A549 (cell line): ENCODE measurements at regions not wholly inside any gene's neighbourhood (a gene's known extent, or its start where the extent isn't known, plus 50 kb on each side); places are given as distances from the start of the nearest gene placed in this dataset.

ENCODE experiments used
- ATAC-seq, 2 experiments: fragments of 200-7000 bp in 1 of 2; fragments of >200 bp in 1 of 2; cut with Nextera tagmentation in 1 of 2; cut with Tn5 transposase in 1 of 2; 3 replicates each; pipeline versions ENCODE4 v1.8.0 to v1.9.1; 2018 to 2020; ENCODE audit warnings: mild to moderate bottlenecking in 1 of 2, moderate library complexity in 1 of 2
- CTCF ChIA-PET: fragments of 300-600 bp; sonication (Branson Sonifier 250); formaldehyde crosslinking; extraction: SDS; loops from one replicate; lab custom pipeline; 2021; ENCODE audit warnings: antibody characterized with exemption, inconsistent platforms; lab: Yijun Ruan, JAX
- POLR2A ChIA-PET: fragments of 350-600 bp; formaldehyde crosslinking; extraction: SDS; loops from one replicate; lab custom pipeline; 2021; ENCODE audit warnings: antibody characterized with exemption, inconsistent platforms; lab: Yijun Ruan, JAX
- DNase-seq, 2 experiments: peaks; one replicate each; pipeline versions ENCODE4 v3.0.0 to v3.0.0-alpha.2; 2011 to 2016; ENCODE audit warnings: low read depth in 1 of 2, low spot score in 1 of 2
- FAIRE-seq: peaks from 2 replicates; lab custom pipeline; 2011; peaks lifted over from hg19 to GRCh38; lab: Jason Lieb, UNC
- H3K27ac ChIP-seq, 2 experiments: fragments of >200 bp; sonication (Bioruptor Twin); formaldehyde crosslinking; 3 replicates each; pipeline ENCODE4 v1.5.1; 2016 to 2017
- H3K4me1 ChIP-seq: fragments of >200 bp; sonication (Bioruptor Twin); formaldehyde crosslinking; 3 replicates; pipeline ENCODE4 v1.6.1; 2016
- H3K4me2 ChIP-seq: fragments of >200 bp; sonication (Bioruptor Twin); formaldehyde crosslinking; 3 replicates; pipeline ENCODE4 v1.6.1; 2016
- H3K4me3 ChIP-seq: fragments of >200 bp; sonication (Bioruptor Twin); formaldehyde crosslinking; 3 replicates; pipeline ENCODE4 v1.5.1; 2016
- H3K9me3 ChIP-seq: fragments of >200 bp; sonication (Bioruptor Twin); formaldehyde crosslinking; 3 replicates; pipeline ENCODE4 v1.6.1; 2016
- BHLHE40 ChIP-seq: IDR thresholded peaks from 2 replicates; pipeline ENCODE4 v1.6.1; 2012; ENCODE audit warnings: low read depth, low read length, inconsistent platforms
- CBX2 ChIP-seq: fragments of 200-600 bp; sonication (generic); IDR thresholded peaks from 2 replicates; pipeline ENCODE4 v1.6.1; 2016; ENCODE audit warnings: low read depth, mild to moderate bottlenecking, borderline replicate concordance
- CEBPB ChIP-seq, 2 experiments: fragments of >200 bp in 1 of 2; sonication (Bioruptor Twin) in 1 of 2; formaldehyde crosslinking in 1 of 2; IDR thresholded peaks; 2 replicates each; pipeline ENCODE4 v1.6.1; 2012 to 2016
- CHD2 ChIP-seq: fragments of 150-350 bp; IDR thresholded peaks from 2 replicates; pipeline ENCODE4 v1.6.1; 2014; ENCODE audit warnings: low read length; ENCODE audit not compliant: partially characterized antibody
- EHF ChIP-seq: fragments of 250-450 bp; sonication (Bioruptor Pico); IDR thresholded peaks from 2 replicates; pipeline ENCODE4 v1.5.0; 2020; ENCODE audit warnings: mild to moderate bottlenecking
- EP300 ChIP-seq, 2 experiments: fragments of >200 bp; sonication (Bioruptor Twin); formaldehyde crosslinking; IDR thresholded peaks; 2 replicates in 1 of 2; 3 replicates in 1 of 2; pipeline ENCODE4 v1.6.1; 2016 to 2017
- HEYL ChIP-seq: fragments of 250-450 bp; sonication (Bioruptor Pico); IDR thresholded peaks from 2 replicates; pipeline ENCODE4 v1.8.0; 2021; ENCODE audit warnings: mild to moderate bottlenecking, moderate library complexity
- HOXA7 ChIP-seq: fragments of 250-450 bp; sonication (Bioruptor Pico); IDR thresholded peaks from 2 replicates; pipeline ENCODE4 v1.5.0; 2020; ENCODE audit warnings: mild to moderate bottlenecking, moderate library complexity
- MAFK ChIP-seq: fragments of 450-650 bp; IDR thresholded peaks from 2 replicates; pipeline ENCODE4 v1.6.1; 2014; ENCODE audit not compliant: partially characterized antibody
- MAZ ChIP-seq: fragments of 150-350 bp; IDR thresholded peaks from 2 replicates; pipeline ENCODE4 v1.6.1; 2014; ENCODE audit warnings: antibody characterized with exemption, low read depth, low read length, borderline replicate concordance
- NFE2L2 ChIP-seq: fragments of 150-350 bp; conservative IDR thresholded peaks from 2 replicates; pipeline ENCODE4 v1.6.1; 2014; ENCODE audit warnings: low read length
- NR3C1 ChIP-seq: fragments of >200 bp; sonication (Bioruptor Twin); formaldehyde crosslinking; IDR thresholded peaks from 3 replicates; pipeline ENCODE4 v1.6.1; 2017
- POLR2A ChIP-seq: IDR thresholded peaks from 2 replicates; pipeline ENCODE4 v1.6.1; 2012; ENCODE audit warnings: mild to moderate bottlenecking, low read length
- RCOR1 ChIP-seq: fragments of 150-350 bp; IDR thresholded peaks from 2 replicates; pipeline ENCODE4 v1.6.1; 2014; ENCODE audit warnings: antibody characterized with exemption, low read length, low read depth
- RFX5 ChIP-seq: fragments of 450-650 bp; IDR thresholded peaks from 2 replicates; pipeline ENCODE4 v1.7.1; 2014; ENCODE audit warnings: antibody characterized with exemption, mild to moderate bottlenecking, moderate library complexity
- RNF2 ChIP-seq: fragments of 200-600 bp; sonication (generic); IDR thresholded peaks from 2 replicates; pipeline ENCODE4 v1.6.1; 2016; ENCODE audit warnings: low read depth, mild to moderate bottlenecking, antibody characterized with exemption, moderate library complexity, borderline replicate concordance
- ZC3H11A ChIP-seq: fragments of 450-650 bp; IDR thresholded peaks from 2 replicates; pipeline ENCODE4 v1.6.1; 2014; ENCODE audit warnings: antibody characterized with exemption, mild to moderate bottlenecking
- ZNF302 ChIP-seq: fragments of 250-450 bp; sonication (Bioruptor Pico); IDR thresholded peaks from 2 replicates; pipeline ENCODE4 v1.9.0; 2021; ENCODE audit warnings: inconsistent platforms, mild to moderate bottlenecking, moderate library complexity
- ZSCAN20 ChIP-seq: fragments of 250-450 bp; sonication (Bioruptor Pico); IDR thresholded peaks from 2 replicates; pipeline ENCODE4 v1.8.0; 2022; ENCODE audit warnings: mild to moderate bottlenecking, moderate library complexity
- WGBS: methylation state at CpG from one replicate; pipeline ENCODE4 v1.1.6; 2017; ENCODE audit errors: missing lambda C conversion rate; 5-methylcytosine and 5-hydroxymethylcytosine counted together
- TF ChIP-seq, protein P1 (sequence below): IDR thresholded peaks from 2 replicates; pipeline ENCODE4 v1.6.1; 2012
- TF ChIP-seq, protein P2 (sequence below): fragments of >200 bp; sonication (Bioruptor Twin); formaldehyde crosslinking; IDR thresholded peaks from 2 replicates; pipeline ENCODE4 v1.6.1; 2016
- TF ChIP-seq, protein P3 (sequence below): fragments of 250-450 bp; sonication (Bioruptor Pico); IDR thresholded peaks from 2 replicates; pipeline ENCODE4 v1.5.0; 2020; ENCODE audit warnings: low read depth, mild to moderate bottlenecking, moderate library complexity

DNA sequence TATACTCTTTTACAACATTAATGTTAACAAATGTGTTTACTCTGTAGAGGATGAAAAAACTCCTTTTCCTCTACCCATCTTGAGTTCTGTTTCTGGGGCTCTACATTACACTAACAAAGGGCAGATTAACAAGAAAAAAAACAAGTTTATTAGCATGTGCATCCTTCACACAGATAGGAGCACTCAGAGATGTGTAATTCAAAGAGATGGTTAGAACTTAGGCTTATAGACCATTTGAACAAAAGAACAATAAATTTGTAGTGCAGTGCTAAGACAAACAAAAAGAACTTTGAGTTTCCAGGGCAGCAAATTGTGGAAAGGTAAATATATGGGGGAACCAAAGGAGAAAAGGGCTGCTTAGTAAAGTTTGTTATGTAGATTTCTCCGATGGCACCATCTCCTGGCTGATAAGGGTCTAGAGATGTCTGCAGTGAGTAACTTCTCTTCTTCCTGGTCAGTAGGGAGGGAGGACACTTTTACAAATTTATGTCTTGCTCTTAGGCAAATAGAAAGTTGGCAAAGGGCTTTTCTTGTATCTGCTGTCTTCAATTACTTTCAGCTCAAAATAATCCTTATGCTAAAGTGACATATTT, 1249.9 kb upstream of the TENM3 start:
- Histone ChIP-seq H3K4me2 (no peak overlapping the region), H3K4me3 (no peak overlapping the region), H3K9me3 (no peaks in the 10 kb centered on the region), H3K27ac (no peak overlapping the region)
- DNase-seq (no peak), ATAC-seq (no peak)
- ChIA-PET CTCF (no interaction called here), POLR2A (no interaction called here)
- WGBS = 16% methylated on average over 1 of the region's 1 CpG
- TF ChIP-seq ZSCAN20 (CRISPR knock-in tag) = no peak
- TF ChIP-seq, protein P1, sequence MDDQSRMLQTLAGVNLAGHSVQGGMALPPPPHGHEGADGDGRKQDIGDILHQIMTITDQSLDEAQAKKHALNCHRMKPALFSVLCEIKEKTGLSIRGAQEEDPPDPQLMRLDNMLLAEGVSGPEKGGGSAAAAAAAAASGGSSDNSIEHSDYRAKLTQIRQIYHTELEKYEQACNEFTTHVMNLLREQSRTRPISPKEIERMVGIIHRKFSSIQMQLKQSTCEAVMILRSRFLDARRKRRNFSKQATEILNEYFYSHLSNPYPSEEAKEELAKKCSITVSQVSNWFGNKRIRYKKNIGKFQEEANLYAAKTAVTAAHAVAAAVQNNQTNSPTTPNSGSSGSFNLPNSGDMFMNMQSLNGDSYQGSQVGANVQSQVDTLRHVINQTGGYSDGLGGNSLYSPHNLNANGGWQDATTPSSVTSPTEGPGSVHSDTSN = no peak
- TF ChIP-seq ZC3H11A = no peak
- TF ChIP-seq RNF2 = no peak
- TF ChIP-seq, all 56 proteins: peak for 0
- FAIRE-seq = no peak
- no peaks in the 10 kb centered on the region for H3K4me1 ChIP-seq

DNA sequence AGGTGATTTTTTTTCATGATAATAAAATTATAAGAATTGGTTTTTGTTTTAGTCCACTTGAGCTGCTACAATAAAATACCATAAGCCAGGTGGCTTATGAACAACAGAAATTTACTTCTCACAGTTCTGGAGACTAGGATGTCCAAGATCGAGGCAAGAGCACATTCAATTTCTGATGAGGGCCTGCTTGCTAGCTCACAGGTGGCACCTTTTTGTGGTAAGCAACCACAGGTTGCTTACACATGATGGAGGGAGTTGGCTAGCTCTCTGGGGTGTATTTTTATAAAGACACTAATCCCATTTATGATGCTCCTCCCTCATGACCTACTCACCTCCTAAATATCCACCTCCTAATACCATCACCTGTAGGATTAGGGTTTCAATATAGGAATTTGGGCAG, 1248.5 kb upstream of the TENM3 start:
- H3K4me2 ChIP-seq = no peak overlapping the region
- TF ChIP-seq MAFK = no peak
- no peak for TF ChIP-seq EHF
- TF ChIP-seq HEYL (CRISPR knock-in tag) = no peak
- no peak for TF ChIP-seq BHLHE40
- no peak for TF ChIP-seq CBX2
- TF ChIP-seq ZNF302 (CRISPR knock-in tag) = no peak
- TF ChIP-seq RCOR1 = no peak
- no peak for TF ChIP-seq CHD2
- TF ChIP-seq RNF2 = no peak
- TF ChIP-seq CEBPB (IDR thresholded peaks at IDR 0.05) = no peak
- TF ChIP-seq EP300 (IDR thresholded peaks at IDR 0.05) = no peak
- TF ChIP-seq, all 56 proteins: peak for 0
- POLR2A ChIA-PET = no interaction called here
- ATAC-seq = no peak
- H3K27ac ChIP-seq = no peak overlapping the region
- CTCF ChIA-PET = no interaction called here
- no peak for DNase-seq
- H3K4me3 ChIP-seq = no peak overlapping the region
- H3K9me3 ChIP-seq = no peaks in the 10 kb centered on the region
- H3K4me1 ChIP-seq = no peaks in the 10 kb centered on the region
- no peak for FAIRE-seq
- WGBS = 8% methylated on average over 1 of the region's 1 CpG

DNA sequence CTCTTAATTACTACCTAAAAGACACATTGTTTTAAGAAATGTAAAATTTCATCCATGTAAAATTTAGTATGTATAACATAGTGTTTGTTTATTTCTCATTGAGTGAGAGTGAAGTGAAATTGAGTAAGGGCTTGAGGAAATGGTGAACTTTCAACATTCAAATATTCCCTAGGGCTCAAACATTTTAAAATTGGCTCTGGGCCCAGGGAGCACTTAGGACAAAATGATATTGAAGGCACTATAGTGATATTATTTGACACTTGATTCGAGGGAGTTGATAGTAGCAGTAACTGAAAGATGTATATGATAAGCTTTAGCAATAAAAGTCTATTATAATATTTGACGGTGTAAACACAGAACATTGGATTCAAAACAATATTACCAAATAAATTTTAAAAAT, 1244.0 kb upstream of the TENM3 start:
- no peak for TF ChIP-seq HEYL (CRISPR knock-in tag)
- TF ChIP-seq NFE2L2 = no peak
- H3K4me2 ChIP-seq = no peak overlapping the region
- POLR2A ChIA-PET = no interaction called here
- FAIRE-seq = no peak
- H3K9me3 ChIP-seq = no peaks in the 10 kb centered on the region
- no peak for DNase-seq
- WGBS = 2% methylated on average over 2 of the region's 2 CpGs
- CTCF ChIA-PET = no interaction called here
- no peak for ATAC-seq
- H3K27ac ChIP-seq = no peak overlapping the region
- no peak overlapping the region for H3K4me3 ChIP-seq
- no peaks in the 10 kb centered on the region for H3K4me1 ChIP-seq

DNA sequence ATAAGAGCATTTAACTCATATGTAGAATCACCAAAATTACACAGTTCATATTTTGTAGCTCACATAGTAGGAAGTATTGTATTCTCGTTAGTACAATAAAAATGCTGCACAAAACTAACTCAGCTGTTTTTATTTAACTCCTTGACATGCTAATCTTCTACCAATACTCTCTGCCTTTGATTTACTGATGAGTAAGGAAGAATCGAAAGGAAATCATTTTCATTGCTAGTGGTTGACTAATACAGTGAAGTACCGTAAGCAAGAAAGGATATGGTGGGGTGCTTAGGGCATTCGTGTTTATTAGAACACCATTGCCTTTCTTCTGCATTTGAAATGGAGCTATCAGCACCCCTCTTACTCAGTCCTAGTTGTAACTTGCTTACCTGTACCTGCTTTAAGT, 1239.1 kb upstream of the TENM3 start:
- no peaks in the 10 kb centered on the region for H3K4me1 ChIP-seq
- no peak for FAIRE-seq
- H3K9me3 ChIP-seq = no peaks in the 10 kb centered on the region
- H3K4me3 ChIP-seq = no peak overlapping the region
- no peak overlapping the region for H3K27ac ChIP-seq
- no peak for DNase-seq
- no peak for ATAC-seq
- TF ChIP-seq, protein P2, sequence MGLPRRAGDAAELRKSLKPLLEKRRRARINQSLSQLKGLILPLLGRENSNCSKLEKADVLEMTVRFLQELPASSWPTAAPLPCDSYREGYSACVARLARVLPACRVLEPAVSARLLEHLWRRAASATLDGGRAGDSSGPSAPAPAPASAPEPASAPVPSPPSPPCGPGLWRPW = no peak
- TF ChIP-seq MAZ (no peak), HOXA7 (CRISPR knock-in tag) (no peak), RFX5 (no peak), POLR2A (no peak), NR3C1 (no peak)
- TF ChIP-seq, protein P3, sequence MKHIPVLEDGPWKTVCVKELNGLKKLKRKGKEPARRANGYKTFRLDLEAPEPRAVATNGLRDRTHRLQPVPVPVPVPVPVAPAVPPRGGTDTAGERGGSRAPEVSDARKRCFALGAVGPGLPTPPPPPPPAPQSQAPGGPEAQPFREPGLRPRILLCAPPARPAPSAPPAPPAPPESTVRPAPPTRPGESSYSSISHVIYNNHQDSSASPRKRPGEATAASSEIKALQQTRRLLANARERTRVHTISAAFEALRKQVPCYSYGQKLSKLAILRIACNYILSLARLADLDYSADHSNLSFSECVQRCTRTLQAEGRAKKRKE (CRISPR knock-in tag) = no peak
- ChIA-PET CTCF (no interaction called here), POLR2A (no interaction called here)
- WGBS = 52% methylated on average over 4 of the region's 4 CpGs
- no peak overlapping the region for H3K4me2 ChIP-seq
